ENCODE measurements at regions not wholly inside any gene's neighbourhood (a gene's known extent, or its start where the extent isn't known, plus 50 kb on each side); places are given as distances from the start of the nearest gene placed in this dataset.

- ChIA-PET CTCF (ENCODE audit: low intra/inter-chr PET ratio) (no interaction called here), POLR2A (interaction anchor here (1.3 kb wide), 1 partner anchor 19 kb away, joined by 3 read pairs; no protein-coding TSS in a partner anchor)
- ATAC-seq (peak; percentile 68), DNase-seq (ENCODE audit: extremely low read depth in 1 of 4, low spot score in 3 of 4) (no peak), FAIRE-seq (peak; percentile 23)
- Histone ChIP-seq H4K20me1 (replicated peaks; ENCODE audit: control insufficient read depth, insufficient read depth, low read length) (no peaks in the 10 kb centered on the region), H3K9me1 (ENCODE audit: control insufficient read depth, insufficient read depth, low read length) (no peaks in the 10 kb centered on the region), H3K4me1 (replicated peaks in 1 of 2; ENCODE audit: control insufficient read depth in 2 of 2, insufficient read depth in 2 of 2, low read length in 2 of 2) (peaks cover 0 to 3% of the 10 kb centered on the region in 2 experiments; a peak in 1 of 5 replicates), H3K4me2 (ENCODE audit: insufficient read depth, low read length) (no peak overlapping the region), H3K36me3 (ENCODE audit: control insufficient read depth, insufficient read depth, low read length) (no peaks in the 10 kb centered on the region), H3K27me3 (ENCODE audit: control insufficient read depth in 2 of 2, insufficient read depth in 2 of 2, low read length in 2 of 2) (no peaks in the 10 kb centered on the region), H2AFZ (ENCODE audit: low read depth, low read length) (peak overlapping the region; percentile 68), H3K4me3 (no peak overlapping the region), H3K79me2 (ENCODE audit: control insufficient read depth, insufficient read depth, low read length) (no peaks in the 10 kb centered on the region), H3K9ac (ENCODE audit: insufficient read depth in 1 of 2, low read depth in 2 of 2, low read length in 2 of 2) (no peak overlapping the region), H3K9me3 (replicated peaks; ENCODE audit: control insufficient read depth, insufficient read depth, low read depth, low read length) (no peaks in the 10 kb centered on the region; the same call in 1 of the 2 replicates), H3K27ac (ENCODE audit: extremely low read depth, low read depth, low read length) (no peak overlapping the region)
- in situ Hi-C loops (cut with MboI): no loop called here
- intact Hi-C loops (cut with micrococcal nuclease): no loop called here
- WGBS (ENCODE audit: insufficient coverage, low coverage, missing lambda C conversion rate): 23% methylated on average over 5 of the region's 5 CpGs
- no TSS peak for BruUV-seq (replicated peaks)
- TF ChIP-seq CCNT2 (IDR thresholded peaks at IDR 0.05; ENCODE audit: borderline replicate concordance, extremely low read depth, insufficient read length, low read depth, low read length): no peak
- no peak for TF ChIP-seq PBX2 (CRISPR knock-in tag; IDR thresholded peaks at IDR 0.05; ENCODE audit: low read depth)
- no peak for TF ChIP-seq PBX2 (tag; conservative IDR thresholded peaks at IDR 0.05; ENCODE audit: low read depth)
- no peak for TF ChIP-seq ZSCAN32 (CRISPR knock-in tag; IDR thresholded peaks at IDR 0.05)
- peak; percentile 37; the same call in 1 of the 2 replicates for TF ChIP-seq REST (IDR thresholded peaks at IDR 0.05; ENCODE audit: borderline replicate concordance)
- no peak for TF ChIP-seq REST (CRISPR knock-in tag; IDR thresholded peaks at IDR 0.05; ENCODE audit: low read depth)
- no peak for TF ChIP-seq PKNOX1 (IDR thresholded peaks at IDR 0.05)
- no peak for TF ChIP-seq HMGN3 (IDR thresholded peaks at IDR 0.05; ENCODE audit: borderline replicate concordance, extremely low read depth, insufficient read length, low read depth, low read length)
- no peak for TF ChIP-seq ZFP1 (CRISPR knock-in tag; IDR thresholded peaks at IDR 0.05)
- no peak for TF ChIP-seq ZNF133 (CRISPR knock-in tag; IDR thresholded peaks at IDR 0.05)
Measured at GRCh38 chr10:28744069-28744768, 66.9 kb downstream of the BAMBI start.
